HG03045 (cell line): ENCODE measurements at regions not wholly inside any gene's neighbourhood (a gene's known extent, or its start where the extent isn't known, plus 50 kb on each side); places are given as distances from the start of the nearest gene placed in this dataset.

Source experiments
- ATAC-seq: cut with Tn5 transposase; IDR thresholded peaks from one replicate; pipeline ENCODE4 v1.9.1; 2021; ENCODE audit warnings: mild to moderate bottlenecking, moderate library complexity; ENCODE audit not compliant: unreplicated experiment

DNA sequence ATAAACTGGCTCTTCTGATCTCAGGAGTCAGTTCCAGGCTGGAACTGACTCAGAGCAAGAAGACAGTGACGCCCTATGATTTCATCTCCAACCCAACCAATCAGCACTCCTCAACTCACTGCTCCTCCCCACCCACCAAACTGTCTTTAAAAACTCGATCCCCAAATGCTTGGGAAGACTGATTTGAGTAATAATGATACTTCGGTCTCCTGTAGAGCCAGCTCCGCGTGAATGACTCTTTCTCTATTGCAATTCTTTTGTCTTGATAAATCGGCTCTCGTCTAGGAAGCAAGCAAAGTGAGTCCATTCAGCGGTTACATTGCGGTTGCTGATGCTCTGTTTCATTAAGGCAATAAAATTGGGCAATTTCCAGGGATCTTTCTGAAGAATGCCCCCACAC is 1025.3 kb upstream of the CNTNAP5 start:
- ATAC-seq, result no peak

- no peak for ATAC-seq
These were observed 1022.3 kb upstream of the CNTNAP5 start for GRCh38 chr2:123002660-123003248.

DNA sequence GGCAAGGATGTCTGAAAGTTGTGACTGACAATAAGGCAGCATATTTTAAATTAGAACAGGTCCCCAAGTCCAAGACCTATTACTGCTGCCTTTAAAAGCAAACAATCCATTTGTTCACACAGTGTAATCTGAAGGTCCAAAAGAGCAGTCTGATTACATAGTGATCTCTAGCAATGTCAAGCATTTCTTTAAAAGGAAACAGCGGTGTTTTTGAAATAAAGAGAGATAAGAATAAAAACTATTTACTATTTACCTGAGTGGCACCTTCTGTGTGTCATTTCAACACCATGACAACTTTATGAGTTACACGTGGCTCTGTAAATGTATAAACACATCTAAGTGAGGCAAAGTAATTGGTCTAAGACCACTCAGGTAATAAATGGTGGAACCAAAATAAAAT is 1009.9 kb upstream of the CNTNAP5 start:
- ATAC-seq, result no peak

GRCh38 chr2:123035541-123035940 is 989.5 kb upstream of the CNTNAP5 start:
- no peak for ATAC-seq

- no peak for ATAC-seq
These were observed 988.8 kb upstream of the CNTNAP5 start for GRCh38 chr2:123036300-123036699.

- ATAC-seq, result no peak
These were observed 984.6 kb upstream of the CNTNAP5 start for GRCh38 chr2:123040506-123040905.

GRCh38 chr2:123043458-123043857 is 981.6 kb upstream of the CNTNAP5 start:
- ATAC-seq, result no peak

DNA sequence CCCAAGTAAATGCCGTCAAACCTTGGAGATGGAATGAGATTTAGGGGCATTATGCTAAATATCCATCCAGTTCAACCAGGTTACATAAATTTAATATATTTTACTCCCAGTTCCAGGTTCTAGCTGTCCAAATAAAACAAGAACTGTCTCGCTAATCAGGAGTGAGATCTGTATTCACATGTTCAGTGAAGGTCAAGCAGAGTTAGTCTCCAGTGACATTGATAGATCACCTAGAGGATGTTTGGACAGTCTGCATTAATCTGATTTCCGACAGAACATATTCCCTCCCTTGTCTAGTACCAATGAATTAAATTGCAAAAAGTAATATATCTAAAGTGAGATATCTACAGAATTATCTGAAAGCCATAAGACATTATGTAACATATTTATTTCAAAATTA is 979.4 kb upstream of the CNTNAP5 start:
- ATAC-seq, result no peak

DNA sequence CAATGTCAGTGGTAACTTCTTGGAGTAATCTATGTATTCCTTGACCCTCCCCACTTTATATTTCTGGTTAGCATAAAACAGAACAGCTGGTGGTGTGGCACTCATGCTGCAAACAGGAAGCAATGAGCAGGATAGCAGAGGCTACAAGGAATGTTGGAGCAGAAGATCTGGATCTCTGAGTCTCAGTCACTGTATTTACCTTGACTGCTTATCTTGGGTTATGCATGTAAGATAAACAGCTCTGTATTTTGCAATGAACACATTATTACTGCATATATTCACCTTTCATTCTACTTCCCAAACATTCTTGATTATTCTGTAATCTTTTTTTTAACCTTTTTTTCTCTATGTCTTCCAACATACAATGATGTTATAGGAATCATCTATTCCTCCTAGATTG is 977.9 kb upstream of the CNTNAP5 start:
- ATAC-seq, result no peak

GRCh38 chr2:123051136-123051535 is 974.0 kb upstream of the CNTNAP5 start:
- ATAC-seq, result no peak

DNA sequence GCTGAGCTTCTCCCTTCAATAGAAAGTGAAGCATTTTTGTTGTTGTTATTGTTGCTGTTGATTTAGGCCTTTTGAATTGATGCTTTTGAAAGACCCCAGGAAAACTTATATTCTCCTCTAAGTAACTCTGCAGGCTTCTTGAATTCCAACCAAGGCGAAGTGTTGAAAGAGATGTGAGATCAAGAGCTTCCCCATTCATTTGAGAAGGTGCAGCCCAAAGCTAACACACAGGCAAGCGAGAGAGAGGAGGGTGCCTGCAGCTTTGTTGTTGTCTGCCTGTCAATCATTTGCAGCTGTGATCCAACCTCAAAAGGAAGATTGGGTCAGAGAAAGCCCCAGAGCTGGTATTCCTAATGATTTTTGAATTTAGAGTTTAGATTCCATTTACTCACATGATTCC is 963.6 kb upstream of the CNTNAP5 start:
- ATAC-seq, result no peak

GRCh38 chr2:123073371-123073770 is 951.7 kb upstream of the CNTNAP5 start:
- no peak for ATAC-seq

DNA sequence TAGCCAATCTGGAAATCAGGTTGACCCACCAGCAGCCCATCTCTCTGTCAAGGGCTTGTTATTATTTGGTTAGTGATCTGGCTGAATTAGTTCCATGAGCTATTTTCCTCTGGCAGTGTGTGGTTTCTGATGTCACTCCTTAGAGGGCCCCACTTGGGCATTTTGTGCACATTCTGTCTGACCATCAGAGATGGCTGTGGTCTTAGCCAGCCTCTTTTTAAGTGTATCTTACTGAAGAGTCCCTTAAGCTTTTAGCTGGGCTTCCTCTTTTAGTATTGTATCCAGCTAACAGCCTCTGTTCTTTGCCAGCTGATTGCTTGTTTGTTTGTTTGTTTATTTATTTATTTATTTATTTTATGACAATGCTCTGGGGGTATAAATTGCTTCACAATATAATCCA is 951.1 kb upstream of the CNTNAP5 start:
- no peak for ATAC-seq

- ATAC-seq, result no peak
These were observed 948.0 kb upstream of the CNTNAP5 start for GRCh38 chr2:123077101-123077500.

DNA sequence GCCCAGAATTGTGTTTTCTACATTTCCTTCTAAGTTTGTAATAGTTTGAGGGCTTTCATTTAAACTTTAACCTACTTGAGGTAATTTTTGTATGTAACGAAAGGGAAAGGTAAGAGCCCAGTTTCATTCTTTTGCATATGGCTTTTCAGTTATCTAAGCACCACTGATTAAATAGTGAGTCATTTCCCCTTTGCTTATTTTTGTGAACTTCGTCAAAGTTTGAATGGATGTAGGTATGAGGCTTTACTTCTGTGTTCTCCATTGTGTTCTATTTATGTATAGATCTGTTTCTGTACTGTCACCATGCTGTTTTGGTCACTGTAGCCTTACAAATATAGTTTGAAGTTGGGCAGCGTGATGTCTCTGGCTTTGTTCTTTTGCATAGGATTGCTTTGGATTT is 944.8 kb upstream of the CNTNAP5 start:
- ATAC-seq, result no peak

DNA sequence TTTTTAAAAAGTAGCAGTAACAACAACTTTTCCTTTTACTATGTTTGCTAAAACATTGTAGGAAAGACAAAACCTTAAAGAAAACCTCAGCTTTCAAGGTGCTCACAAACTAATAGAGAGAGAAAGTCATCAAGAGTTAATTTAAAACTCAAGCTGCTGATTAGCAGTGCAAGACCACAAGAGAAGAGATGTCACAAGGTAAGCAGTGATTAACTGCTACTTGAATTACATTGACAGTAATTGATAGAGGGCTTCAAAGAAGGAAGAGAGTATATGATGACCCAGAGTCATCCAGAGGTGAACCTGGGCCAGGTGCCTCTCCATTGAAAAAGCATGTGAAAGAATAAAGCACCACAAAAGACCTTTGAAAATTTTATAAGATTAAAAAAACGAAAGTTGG is 939.6 kb upstream of the CNTNAP5 start:
- no peak for ATAC-seq

- ATAC-seq, result no peak
These were observed 938.3 kb upstream of the CNTNAP5 start for GRCh38 chr2:123086613-123087385.

DNA sequence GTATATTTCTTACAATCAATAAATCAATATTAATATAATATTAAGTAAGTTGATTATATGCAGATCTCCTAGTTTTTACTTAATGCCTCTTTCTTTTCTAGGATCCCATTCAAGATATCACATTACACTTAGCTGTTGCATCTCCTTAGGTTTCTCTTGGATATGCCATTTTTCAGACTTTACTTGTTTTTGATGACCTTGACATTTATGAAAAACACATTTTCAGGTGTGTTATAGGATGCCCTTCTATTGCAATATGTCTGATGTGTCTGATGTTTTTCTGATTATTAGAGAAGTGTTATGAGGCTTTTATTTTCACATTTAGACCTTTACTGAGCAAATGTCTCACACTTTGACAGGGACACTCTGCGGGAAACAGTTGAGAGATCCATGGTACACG is 933.6 kb upstream of the CNTNAP5 start:
- ATAC-seq, result no peak

- ATAC-seq, result no peak
These were observed 931.9 kb upstream of the CNTNAP5 start for GRCh38 chr2:123093199-123093598.

- no peak for ATAC-seq
These were observed 929.8 kb upstream of the CNTNAP5 start for GRCh38 chr2:123095219-123095835.

GRCh38 chr2:123098619-123099018 is 926.5 kb upstream of the CNTNAP5 start:
- no peak for ATAC-seq

- ATAC-seq, result no peak
These were observed 923.7 kb upstream of the CNTNAP5 start for GRCh38 chr2:123101434-123101833.
